ENCODE measurements at regions not wholly inside any gene's neighbourhood (a gene's known extent, or its start where the extent isn't known, plus 50 kb on each side); places are given as distances from the start of the nearest gene placed in this dataset.
"Not testable (repeated sequence)": the region's sequence is repeated elsewhere in the genome, so short reads cannot be mapped to it uniquely, and the experiment has no call there.

DNA sequence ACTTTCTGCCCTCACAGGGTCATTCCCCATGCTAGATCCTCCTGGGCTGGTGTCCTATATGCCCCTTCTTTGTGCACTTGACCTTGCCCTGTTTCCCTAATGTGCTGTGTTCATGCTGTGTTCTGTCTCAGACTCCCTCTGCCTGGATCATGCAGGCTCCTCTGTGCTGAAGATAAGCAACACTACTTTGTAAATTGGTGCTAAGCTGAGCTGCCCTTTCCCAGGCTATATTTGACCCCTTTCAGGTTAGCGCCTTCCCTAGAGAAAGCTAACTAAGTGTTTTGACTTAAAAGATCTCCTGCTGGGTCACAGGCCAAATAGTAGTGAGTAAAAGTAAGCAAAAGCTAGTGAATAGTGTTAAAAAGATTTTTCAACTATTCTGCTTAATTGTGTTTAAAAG, 257.2 kb upstream of the RGPD4 start:
- Histone ChIP-seq H3K36me3 (no peaks in the 10 kb centered on the region), H3K27ac (no peak overlapping the region), H3K27me3 (no peaks in the 10 kb centered on the region), H3K4me1 (no peaks in the 10 kb centered on the region), H3K9me3 (replicated peaks) (no peaks in the 10 kb centered on the region), H3K4me3 (no peak overlapping the region)
- DNase-seq, result no peak

DNA sequence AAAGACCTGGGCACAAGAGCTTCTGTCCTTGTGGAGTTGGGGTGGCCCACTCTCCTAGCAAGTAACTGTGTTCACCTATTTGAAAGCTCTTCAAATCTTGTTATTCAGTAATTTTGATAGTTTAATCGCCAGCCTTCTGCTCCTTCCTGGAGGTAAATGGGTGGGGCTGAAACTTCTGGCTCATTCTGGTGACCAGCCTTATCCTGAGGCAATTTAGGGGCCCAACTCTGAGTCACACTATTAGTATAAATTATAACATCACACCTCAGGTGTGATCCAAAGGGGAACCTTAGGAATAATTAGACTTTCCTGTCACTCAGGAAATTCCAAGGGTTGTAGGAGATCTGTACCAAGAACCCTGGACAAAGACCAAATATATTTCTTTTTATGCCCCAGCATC, 255.8 kb upstream of the RGPD4 start:
- H3K4me3 ChIP-seq, result no peak overlapping the region
- no peak overlapping the region for H3K27ac ChIP-seq
- H3K36me3 ChIP-seq, result no peaks in the 10 kb centered on the region
- no peaks in the 10 kb centered on the region for H3K27me3 ChIP-seq
- no peaks in the 10 kb centered on the region for H3K4me1 ChIP-seq
- H3K9me3 ChIP-seq (replicated peaks), result no peaks in the 10 kb centered on the region
- no peak for DNase-seq

DNA sequence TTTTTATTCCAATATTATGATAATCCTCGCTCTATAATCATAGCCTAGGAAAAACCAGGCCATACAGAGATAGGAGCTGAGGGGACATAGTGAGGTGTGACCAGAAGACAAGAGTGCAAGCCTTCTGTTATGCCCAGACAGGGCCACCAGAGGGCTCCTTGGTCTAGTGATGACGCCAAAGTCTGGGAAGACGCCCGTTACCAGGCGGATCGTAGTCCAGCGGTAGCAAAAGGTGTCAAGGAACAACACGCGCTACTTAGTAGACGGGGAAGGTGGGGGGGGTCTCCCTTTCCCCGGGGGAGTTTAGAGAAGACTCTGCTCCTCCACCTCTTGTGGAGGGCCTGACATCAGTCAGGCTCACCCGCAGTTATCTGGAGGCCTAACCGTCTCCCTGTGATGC, 253.8 kb upstream of the RGPD4 start:
- not testable (repeated sequence) for H3K9me3 ChIP-seq (replicated peaks); H3K4me3 ChIP-seq; H3K27ac ChIP-seq; H3K36me3 ChIP-seq; H3K27me3 ChIP-seq; H3K4me1 ChIP-seq
- DNase-seq, result peak; percentile 32 to 46

DNA sequence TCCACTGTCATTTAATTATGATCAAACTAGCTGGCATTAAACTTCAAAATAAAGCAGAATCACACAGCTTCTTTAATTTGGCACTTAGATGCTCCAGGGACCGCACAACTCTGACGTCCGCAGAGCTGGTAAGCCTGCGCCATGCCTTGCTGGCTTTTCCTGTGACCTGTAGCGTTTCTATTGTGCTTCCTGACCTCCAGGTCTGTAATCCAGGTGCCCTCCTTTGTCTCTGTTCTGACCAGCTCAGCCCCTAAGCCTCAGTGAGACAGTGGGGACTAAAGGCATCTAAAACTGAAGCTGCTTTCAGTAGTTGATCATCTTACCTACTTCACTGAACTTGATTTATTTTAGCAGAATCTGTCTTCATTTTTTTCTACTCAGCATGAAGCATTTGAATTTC, 249.7 kb upstream of the RGPD4 start:
- no peaks in the 10 kb centered on the region for H3K27me3 ChIP-seq
- no peaks in the 10 kb centered on the region for H3K4me1 ChIP-seq
- DNase-seq, result no peak

DNA sequence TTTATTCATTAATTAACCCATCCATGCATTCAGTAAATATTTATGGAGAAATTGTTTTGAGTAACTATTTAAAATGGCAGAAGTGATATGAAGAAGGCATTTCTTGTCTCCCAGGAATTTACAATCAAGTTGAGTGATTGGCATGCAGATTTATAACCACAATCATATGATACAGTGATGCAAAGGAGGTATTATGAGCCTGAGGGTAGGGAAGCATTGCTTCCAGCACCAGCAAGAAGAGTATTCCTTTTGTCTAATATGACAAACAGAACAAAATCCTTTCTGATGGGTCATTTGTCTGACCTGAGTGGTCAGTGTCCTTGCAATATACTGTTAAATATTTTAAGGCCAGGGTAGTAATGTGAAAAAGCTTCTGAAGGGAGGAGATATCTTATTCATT, 244.2 kb upstream of the RGPD4 start:
- Histone ChIP-seq H3K27ac (no peak overlapping the region), H3K27me3 (no peaks in the 10 kb centered on the region), H3K4me3 (no peak overlapping the region), H3K4me1 (no peaks in the 10 kb centered on the region), H3K36me3 (no peaks in the 10 kb centered on the region), H3K9me3 (replicated peaks) (no peaks in the 10 kb centered on the region; the same call in 1 of the 2 replicates)
- no peak for DNase-seq

More for the DNA sequence above, 249.7 kb upstream of the RGPD4 start:
- Histone ChIP-seq H3K9me3 (replicated peaks) (no peaks in the 10 kb centered on the region), H3K4me3 (no peak overlapping the region), H3K27ac (no peak overlapping the region), H3K36me3 (no peaks in the 10 kb centered on the region)

DNA sequence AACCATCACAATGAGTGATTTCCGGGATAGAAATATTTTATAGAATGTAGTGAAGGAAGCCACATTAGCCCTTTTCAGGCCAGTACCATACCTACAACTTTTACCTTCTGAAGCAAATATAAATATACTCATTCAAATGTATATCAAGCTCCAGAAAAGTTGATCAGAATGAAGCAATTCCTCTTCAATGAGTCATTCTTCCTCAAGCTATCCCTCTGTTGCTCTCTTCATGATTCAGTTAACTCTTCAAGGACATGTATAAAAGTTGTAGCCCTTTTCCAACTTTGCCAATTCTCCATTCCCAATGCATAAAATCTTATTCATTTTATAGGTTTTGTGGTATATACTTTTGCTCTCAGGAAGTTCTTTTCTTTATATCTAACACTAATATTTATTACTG, 242.1 kb upstream of the RGPD4 start:
- H3K27ac ChIP-seq, result no peak overlapping the region
- H3K9me3 ChIP-seq (replicated peaks), result no peaks in the 10 kb centered on the region; the same call in 1 of the 2 replicates
- H3K4me1 ChIP-seq, result no peaks in the 10 kb centered on the region
- DNase-seq, result no peak
- H3K36me3 ChIP-seq, result no peaks in the 10 kb centered on the region
- H3K4me3 ChIP-seq, result no peak overlapping the region
- H3K27me3 ChIP-seq, result no peaks in the 10 kb centered on the region

DNA sequence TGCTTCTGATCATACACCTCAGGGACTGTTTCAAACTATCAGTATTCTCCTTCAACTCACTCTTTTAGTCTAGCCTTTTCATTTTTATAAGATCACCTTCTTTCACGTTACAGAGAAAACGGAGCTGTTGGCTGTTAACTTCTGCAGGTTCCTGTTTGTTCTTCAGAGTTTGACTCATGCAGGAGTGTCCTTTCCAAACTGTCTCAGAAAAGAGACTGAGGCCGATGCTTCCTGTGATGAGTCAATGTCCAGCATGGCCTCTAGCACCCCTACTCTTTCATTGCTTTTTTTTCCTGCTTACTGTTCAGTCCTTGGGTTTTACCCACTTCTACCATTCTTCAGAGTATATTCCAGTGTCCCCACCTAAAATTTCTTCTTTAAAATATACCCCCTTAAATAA, 240.8 kb upstream of the RGPD4 start:
- Histone ChIP-seq H3K36me3 (no peaks in the 10 kb centered on the region), H3K27me3 (no peaks in the 10 kb centered on the region), H3K27ac (no peak overlapping the region), H3K9me3 (replicated peaks) (no peaks in the 10 kb centered on the region; the same call in 1 of the 2 replicates), H3K4me1 (no peaks in the 10 kb centered on the region), H3K4me3 (no peak overlapping the region)
- DNase-seq, result no peak

DNA sequence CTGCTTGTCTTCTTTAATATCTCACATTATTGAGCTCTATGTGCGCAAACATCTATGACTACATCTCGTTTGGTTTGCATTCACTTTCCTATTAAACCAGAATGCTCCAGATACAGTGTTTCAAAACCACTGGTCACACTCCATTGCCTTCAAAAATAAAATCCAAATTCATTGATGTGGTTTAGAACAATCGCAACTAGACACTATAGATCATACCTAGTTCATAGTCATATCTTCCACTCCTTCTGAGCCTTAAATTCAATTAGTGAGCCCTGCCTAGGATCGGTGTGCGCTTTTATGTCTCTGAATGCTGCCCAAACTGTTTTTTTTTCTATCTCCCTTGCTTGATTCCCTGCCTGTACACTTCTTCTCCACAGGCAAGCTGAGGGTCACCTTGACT, 238.5 kb upstream of the RGPD4 start:
- Histone ChIP-seq H3K4me1 (0 out of 2 replicates have a peak, but pooled peaks cover 3% of the 10 kb centered on the region), H3K9me3 (replicated peaks) (no peaks in the 10 kb centered on the region), H3K4me3 (no peak overlapping the region), H3K27ac (no peak overlapping the region), H3K36me3 (no peaks in the 10 kb centered on the region), H3K27me3 (no peaks in the 10 kb centered on the region)
- DNase-seq, result no peak

DNA sequence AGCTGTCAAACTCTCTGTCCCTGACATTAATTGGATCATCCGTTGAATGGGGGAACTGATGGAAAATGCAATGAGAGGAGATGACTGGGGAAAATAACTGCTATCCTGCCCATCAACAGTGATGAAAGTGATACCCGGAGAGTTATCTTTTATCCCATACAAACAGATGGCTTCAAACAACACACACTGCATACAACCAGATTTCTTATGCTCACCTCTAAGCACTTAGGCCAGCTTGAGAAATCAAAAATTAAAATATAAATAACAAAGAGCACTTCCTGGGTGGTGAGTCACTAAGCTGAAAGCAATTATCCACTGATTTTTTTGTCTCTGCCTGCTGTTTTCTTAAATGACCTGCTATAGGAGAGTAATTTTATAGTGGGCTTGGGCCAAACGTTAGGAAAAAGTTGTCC, 237.6 kb upstream of the RGPD4 start:
- H3K36me3 ChIP-seq, result no peaks in the 10 kb centered on the region
- DNase-seq, result no peak
- H3K9me3 ChIP-seq (replicated peaks), result no peaks in the 10 kb centered on the region
- H3K4me1 ChIP-seq, result 0 out of 2 replicates have a peak, but pooled peaks cover 3% of the 10 kb centered on the region
- no peak overlapping the region for H3K4me3 ChIP-seq
- no peaks in the 10 kb centered on the region for H3K27me3 ChIP-seq
- no peak overlapping the region for H3K27ac ChIP-seq

DNA sequence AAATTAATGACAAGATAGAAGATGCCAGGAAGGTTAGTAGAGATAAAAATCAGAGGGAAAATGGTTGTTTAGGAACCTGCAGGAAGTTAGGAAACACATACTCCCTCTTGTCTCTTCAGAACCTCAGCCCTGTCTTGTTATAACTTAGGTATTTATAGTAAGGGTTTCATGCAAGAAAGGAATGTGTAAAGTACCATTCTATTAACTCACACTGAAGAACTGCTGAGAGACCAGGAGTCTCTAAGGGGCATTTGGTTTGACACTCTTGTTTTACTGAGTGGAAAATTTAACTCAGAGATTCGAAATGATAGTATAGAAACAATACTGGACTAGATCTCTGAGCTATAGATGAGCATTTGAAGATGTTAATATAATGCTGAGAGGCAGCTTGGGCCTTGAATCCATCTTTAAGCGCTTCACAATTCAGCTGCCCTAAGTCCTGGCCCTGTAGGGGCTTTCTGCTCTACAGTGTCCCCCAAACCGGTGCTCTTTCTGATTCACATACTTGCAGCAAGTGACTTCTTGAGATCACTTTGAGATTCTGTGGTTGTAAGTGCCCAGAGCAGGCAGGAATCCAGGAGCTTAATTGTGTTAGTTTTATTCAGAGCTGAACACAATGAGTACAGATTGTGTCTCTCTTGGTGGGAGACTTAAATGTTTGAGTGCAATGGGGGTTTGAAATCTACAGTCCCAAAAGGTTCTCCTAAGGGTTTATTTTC, 235.0 kb upstream of the RGPD4 start:
- H3K36me3 ChIP-seq, result no peaks in the 10 kb centered on the region
- H3K27ac ChIP-seq, result no peak overlapping the region
- no peak overlapping the region for H3K4me3 ChIP-seq

DNA sequence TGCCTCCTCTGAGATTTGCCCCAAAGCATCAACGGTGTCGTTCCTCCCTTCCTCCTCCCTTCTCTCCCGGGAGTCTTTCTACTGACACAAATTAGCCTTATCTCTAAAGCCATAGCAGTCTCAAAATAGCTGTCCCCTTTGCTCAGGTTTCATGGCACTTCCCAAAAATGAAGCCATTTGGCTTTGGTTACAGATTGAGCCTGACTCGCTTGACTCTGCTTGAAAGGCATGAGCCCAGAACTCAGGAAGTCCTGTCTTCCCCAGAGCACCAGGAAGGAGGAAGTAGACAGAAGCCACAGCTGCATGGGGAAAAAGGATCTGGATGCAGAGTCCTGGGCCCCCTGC, 234.4 kb upstream of the RGPD4 start:
- peak in 1 of 2 experiments; percentile 36 for DNase-seq
- Histone ChIP-seq H3K4me1 (0 out of 2 replicates have a peak, but pooled peaks cover 3% of the 10 kb centered on the region), H3K36me3 (no peaks in the 10 kb centered on the region), H3K4me3 (no peak overlapping the region), H3K27me3 (no peaks in the 10 kb centered on the region), H3K9me3 (replicated peaks) (no peaks in the 10 kb centered on the region), H3K27ac (no peak overlapping the region)

More for the DNA sequence above, 235.0 kb upstream of the RGPD4 start:
- Histone ChIP-seq H3K4me1 (0 out of 2 replicates have a peak, but pooled peaks cover 3% of the 10 kb centered on the region), H3K27me3 (no peaks in the 10 kb centered on the region), H3K9me3 (replicated peaks) (no peaks in the 10 kb centered on the region)
- DNase-seq, result no peak

DNA sequence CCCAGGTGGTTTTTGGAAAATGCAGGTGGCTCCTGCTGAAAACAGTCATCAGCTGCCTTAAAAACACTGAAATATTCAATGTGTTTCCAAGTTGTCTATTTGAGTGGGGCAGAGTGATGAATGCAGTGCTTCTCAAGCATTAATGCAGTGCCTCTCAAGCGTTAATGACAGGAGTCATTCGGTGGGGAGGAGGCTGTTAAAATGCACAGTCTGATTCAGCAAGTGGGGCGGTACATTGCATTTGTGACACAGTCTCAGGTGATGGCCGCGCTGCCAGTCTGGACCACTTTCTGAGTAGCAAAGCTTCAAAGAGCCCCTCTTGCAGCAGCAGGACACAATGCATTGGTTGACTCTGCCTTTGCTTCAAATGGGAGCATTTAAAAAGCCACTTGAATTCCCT, 231.4 kb upstream of the RGPD4 start:
- Histone ChIP-seq H3K36me3 (no peaks in the 10 kb centered on the region), H3K27ac (no peak overlapping the region), H3K9me3 (replicated peaks) (no peaks in the 10 kb centered on the region), H3K27me3 (no peaks in the 10 kb centered on the region), H3K4me1 (0 out of 2 replicates have a peak, but pooled peaks cover 3% of the 10 kb centered on the region), H3K4me3 (no peak overlapping the region)
- no peak for DNase-seq

DNA sequence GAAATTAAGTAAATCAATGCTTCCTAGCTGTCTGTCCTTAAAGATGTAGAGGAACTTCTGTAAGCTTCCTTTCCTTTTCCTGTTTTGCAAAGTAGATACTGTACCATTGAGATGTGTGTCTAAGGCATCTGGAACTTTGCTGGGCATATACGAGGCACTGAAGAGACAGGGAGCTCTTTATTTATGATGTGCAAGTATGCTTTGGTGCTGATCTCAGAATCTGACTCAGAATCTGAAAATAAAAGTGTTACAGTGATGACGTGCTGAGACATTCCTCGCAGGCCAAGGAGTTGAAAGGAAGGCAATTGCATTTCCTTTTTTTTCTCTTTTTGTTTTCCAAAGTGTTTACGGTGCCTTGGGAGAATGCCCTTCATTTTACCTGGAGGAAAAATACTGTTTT, 230.9 kb upstream of the RGPD4 start:
- no peaks in the 10 kb centered on the region for H3K9me3 ChIP-seq (replicated peaks)
- H3K4me3 ChIP-seq, result no peak overlapping the region
- no peaks in the 10 kb centered on the region for H3K27me3 ChIP-seq
- H3K36me3 ChIP-seq, result no peaks in the 10 kb centered on the region
- H3K27ac ChIP-seq, result no peak overlapping the region
- H3K4me1 ChIP-seq, result 0 out of 2 replicates have a peak, but pooled peaks cover 3% of the 10 kb centered on the region
- no peak for DNase-seq

DNA sequence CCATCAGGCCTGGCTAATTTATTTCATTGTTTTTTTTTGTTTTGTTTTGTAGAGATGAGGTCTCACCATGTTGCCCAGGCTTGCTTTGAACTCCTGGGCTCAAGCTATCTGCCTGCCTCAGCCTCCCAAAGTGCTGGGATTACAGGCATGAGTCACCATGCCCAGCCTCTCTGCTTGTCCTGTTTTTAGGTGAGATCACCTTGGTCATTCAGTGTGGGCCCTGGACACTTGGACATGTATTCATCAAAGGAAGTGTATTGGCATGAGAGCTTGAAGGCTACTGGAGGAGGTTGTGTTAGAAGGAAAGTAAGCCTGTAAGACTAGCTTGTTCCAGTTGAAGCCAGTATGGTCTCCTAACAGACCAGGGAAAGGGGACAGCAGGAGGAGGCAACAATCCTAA, 229.2 kb upstream of the RGPD4 start:
- Histone ChIP-seq H3K9me3 (replicated peaks) (no peaks in the 10 kb centered on the region), H3K27ac (no peak overlapping the region)

DNA sequence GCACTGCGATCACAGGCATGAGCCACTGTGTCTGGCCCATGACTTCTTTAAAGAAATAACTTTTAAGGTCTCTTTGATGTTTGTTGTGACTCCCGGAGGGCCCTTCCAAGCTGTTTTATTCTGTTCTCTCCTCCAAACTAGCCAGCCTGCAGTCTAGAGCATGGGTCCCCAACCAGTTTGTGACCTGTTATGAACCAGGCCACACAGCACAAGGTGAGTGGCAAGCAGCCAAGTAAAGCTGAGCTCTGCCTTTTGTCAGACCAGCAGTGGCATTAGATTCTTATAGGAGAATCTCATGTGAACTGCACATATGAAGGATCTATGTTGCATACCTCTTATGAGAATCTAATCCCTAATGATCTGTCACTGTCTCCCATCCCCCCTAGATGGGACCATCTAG, 223.9 kb upstream of the RGPD4 start:
- no peaks in the 10 kb centered on the region for H3K9me3 ChIP-seq (replicated peaks)
- DNase-seq, result no peak
- H3K27me3 ChIP-seq, result 0 out of 2 replicates have a peak, but pooled peaks cover 5% of the 10 kb centered on the region
- no peak overlapping the region for H3K27ac ChIP-seq
- H3K4me1 ChIP-seq, result no peaks in the 10 kb centered on the region
- H3K36me3 ChIP-seq, result no peaks in the 10 kb centered on the region
- H3K4me3 ChIP-seq, result no peak overlapping the region

More for the DNA sequence above, 229.2 kb upstream of the RGPD4 start:
- H3K4me3 ChIP-seq, result no peak overlapping the region
- H3K27me3 ChIP-seq, result no peaks in the 10 kb centered on the region
- no peaks in the 10 kb centered on the region for H3K4me1 ChIP-seq
- DNase-seq, result no peak
- H3K36me3 ChIP-seq, result no peaks in the 10 kb centered on the region

DNA sequence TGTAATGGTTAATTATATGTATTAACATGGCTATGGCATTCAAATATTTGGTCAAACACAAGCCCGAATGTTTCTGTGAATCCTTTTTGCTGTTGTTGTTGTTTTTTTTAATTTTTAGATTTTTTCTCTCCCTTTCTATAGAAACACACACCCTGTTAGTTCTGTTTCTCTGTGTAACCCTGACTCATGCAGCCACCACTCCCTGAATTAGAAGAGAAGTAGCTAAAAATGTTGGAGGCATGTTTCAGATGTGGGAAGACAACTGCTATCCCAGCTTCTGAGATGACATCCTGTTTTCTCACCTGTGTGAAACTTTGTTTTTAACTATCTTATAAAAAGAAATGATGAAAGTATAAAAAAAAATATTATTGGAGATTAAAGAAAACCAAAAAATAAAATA, 219.6 kb upstream of the RGPD4 start:
- Histone ChIP-seq H3K9me3 (replicated peaks) (no peaks in the 10 kb centered on the region), H3K4me3 (no peak overlapping the region), H3K4me1 (no peaks in the 10 kb centered on the region), H3K27me3 (0 out of 2 replicates have a peak, but pooled peaks cover 5% of the 10 kb centered on the region), H3K27ac (no peak overlapping the region), H3K36me3 (no peaks in the 10 kb centered on the region)
- DNase-seq, result no peak
